HG02763 (cell line): ENCODE measurements at regions not wholly inside any gene's neighbourhood (a gene's known extent, or its start where the extent isn't known, plus 50 kb on each side); places are given as distances from the start of the nearest gene placed in this dataset.

Source experiments
- ATAC-seq: cut with Tn5 transposase; IDR thresholded peaks from one replicate; pipeline ENCODE4 v1.9.1; 2021; ENCODE audit warnings: mild to moderate bottlenecking, moderate library complexity; ENCODE audit not compliant: unreplicated experiment

DNA sequence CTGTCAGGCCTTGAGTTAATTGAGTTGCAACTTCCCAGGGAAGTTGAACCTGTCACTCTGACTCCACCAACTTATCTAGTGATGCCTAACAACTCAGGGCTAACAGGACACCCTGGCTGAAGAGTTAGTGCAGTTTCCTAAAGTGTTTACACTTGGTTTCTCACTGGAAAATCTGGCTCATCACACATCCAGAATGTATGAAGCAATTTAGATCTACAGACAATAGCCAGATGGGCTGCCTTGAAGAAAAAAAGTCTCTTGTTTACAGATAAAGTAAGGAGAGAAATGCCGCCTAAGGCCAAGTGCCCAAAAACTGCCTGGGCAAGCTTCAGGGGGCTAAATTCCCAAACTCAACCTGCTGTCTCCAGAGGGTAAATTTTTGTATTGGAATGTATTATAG lies 446.3 kb upstream of the NCAM2 start:
- ATAC-seq, result no peak

DNA sequence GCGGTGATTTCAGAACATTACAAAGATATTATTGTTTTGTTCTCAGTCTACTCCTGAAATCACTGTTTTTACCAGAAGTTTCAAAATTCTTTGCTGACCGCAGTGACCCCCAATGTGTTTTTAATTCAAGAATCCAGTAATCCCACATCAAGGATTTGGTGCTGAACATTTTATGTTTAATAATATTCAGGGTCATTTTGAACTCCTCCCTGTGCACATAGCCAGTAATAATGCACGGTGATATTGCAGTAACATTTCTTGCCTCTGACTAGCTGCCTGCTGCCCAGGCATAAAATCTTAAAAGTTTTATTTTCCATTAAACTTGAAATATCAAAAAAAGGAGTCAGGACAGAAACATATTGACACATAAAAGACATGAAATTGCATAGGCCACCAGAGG lies 443.4 kb upstream of the NCAM2 start:
- no peak for ATAC-seq

DNA sequence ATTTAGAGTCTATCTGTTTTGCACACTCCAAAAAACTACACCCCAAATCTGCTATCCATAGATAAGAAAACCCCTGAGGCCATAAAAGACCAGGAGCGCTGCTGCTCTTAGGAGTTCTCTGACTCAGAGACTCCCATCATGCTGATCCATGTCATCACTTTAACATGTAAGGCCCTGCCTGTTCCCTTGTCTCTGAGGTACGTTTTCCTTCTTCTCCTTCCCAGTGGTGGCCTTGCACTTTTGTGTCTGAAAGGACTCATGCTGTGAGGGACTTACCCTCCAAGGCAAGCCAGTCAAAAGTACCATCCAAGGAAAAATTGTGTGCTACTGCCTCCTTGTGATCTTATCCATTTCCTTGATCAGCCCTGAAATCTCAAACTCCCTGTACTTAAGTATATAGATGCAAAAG lies 427.4 kb upstream of the NCAM2 start:
- no peak for ATAC-seq

DNA sequence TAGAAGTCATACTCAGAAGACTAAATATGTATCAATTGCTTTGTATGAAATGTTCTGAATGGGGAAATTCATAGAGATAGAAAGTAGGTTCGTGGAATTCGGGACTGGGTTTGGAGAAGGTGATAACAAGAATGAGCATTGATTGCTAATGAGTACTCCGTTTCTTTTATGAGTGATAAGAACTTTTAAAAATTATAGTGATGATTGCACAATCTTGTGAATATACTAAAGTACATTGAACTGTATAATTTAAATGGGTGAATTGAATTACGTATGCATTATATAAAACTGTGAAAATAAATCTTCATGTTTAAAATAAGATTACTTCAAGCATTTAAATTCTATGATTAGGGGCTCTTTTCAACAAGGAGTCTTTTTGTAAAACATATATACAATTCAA lies 425.6 kb upstream of the NCAM2 start:
- ATAC-seq, result no peak

DNA sequence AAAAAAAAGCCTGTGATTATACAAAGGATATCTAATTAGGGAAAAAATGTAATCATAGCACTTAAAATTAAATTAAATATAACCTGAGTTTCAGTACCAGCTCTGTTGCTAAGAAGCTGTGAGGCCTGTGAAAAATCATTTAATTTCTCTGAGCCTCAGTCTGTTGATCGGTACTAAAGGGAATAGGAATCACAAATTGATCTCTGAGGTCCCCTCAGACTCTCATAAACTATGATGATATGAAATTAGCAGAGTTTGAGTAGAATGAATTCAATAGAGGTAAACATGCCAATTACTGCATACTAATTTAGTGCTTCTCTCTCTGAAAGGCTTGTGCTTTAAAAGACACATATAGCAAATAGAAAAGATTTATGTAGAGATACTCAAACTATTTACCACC lies 416.8 kb upstream of the NCAM2 start:
- no peak for ATAC-seq

DNA sequence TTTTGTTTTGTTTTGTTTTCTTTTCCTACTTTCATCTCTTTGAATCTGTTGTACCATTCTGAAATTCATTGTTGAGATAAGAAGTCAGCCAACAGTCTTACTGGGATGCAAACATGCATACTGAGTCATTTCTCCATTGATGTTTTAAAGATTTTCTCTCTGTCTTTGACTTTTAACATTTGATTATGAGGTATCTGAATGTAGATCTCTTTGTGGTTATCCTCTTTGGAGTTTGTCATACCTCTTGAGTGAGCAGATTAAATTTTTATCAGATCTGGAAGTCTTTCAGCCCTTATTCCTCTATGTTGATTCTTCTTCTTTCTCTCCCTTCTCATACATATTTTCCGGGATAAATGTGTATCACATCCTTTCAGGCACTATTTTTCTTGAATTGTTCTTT lies 406.9 kb upstream of the NCAM2 start:
- no peak for ATAC-seq

DNA sequence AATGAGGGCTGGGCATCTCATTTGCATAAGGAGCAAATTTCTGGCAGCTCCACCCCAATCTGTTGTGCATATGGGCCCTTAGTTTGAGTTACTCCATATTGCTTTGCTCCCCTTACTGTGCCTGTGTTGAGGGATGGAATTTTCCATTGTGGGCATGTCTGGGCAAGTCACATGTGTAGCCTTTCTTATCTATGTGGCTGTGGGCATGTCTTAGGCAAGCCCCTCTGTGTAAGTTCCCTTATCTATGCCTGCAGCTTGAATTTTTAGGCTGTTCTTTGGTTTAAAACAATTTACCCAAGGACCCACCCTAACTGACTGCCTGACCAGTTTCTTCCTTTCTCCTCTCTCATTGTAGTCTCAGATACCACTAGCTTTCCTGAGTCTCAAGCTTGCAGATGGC lies 405.7 kb upstream of the NCAM2 start:
- no peak for ATAC-seq

DNA sequence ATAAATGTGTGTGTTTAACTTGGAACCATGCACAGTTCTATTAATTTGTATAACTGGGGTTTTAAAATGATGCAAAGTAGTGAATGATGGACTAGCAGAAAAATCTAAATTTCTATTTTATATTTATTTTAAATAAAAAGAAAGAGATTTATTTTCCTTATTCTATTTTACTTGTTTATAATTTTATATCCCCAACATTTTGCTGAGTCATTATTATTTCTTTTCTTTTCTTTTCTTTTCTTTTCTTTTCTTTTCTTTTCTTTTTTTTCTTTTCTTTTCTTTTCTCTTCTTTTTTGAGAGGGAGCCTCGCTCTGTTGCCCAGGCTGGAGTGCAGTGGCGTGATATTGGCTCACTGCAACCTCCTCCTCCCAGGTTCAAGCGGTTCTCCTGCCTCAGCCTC lies 395.0 kb upstream of the NCAM2 start:
- ATAC-seq, result no peak

DNA sequence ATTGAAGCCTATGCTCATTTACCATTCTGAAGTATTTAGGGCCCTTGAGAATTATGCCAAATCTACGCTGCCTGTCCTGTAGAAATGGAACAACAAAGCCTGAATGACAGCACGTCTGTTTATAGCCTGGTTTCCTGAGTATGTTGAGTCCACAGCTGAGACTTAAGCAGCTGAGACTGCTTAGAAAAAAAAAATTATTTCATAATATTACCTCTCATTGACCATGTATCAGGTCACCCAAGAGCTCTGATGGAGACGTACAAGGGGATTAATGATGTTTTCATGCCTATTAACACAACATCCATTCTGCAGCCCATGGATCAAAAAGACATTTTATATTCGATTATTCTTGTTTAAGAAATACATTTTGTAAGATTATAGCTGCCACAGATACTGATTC lies 387.2 kb upstream of the NCAM2 start:
- no peak for ATAC-seq

DNA sequence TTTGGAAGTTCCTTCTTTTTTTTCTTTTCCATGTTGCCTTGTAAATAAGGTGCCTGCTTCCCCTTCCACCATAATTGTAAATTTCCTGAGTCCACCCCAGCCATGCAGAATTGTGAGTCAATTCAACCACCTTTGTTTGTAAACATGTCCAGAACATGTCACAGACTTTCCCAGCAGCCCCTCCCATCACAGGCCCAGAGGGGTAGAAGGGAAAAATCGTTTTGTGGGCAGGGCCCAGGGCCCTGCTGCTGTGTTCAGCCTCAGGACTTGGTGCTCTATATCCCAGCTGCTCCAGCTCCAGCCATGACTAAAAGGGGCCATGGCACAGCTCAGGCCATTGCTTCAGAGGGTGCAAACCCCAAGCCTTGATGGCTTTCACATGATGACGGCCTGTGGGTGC lies 384.6 kb upstream of the NCAM2 start:
- no peak for ATAC-seq

DNA sequence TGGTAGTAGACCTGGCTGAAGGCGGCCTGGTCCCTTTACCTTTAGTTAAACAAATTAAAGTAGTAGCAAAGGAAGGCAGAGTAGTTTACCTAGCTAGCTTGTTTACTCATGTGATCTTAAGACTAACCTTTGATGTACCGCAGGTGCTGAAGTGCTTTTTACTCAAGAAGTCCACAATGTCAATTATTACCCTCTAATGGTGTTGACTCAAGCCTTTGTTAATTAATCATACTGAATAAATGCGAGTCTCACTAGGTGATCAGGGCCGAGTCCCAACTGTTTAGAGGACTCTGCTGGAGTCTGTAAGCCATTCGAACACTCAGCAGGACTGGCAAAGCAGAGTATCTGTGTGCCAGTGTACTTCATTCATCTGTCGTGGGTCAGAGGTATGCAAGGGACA lies 381.1 kb upstream of the NCAM2 start:
- ATAC-seq, result no peak

DNA sequence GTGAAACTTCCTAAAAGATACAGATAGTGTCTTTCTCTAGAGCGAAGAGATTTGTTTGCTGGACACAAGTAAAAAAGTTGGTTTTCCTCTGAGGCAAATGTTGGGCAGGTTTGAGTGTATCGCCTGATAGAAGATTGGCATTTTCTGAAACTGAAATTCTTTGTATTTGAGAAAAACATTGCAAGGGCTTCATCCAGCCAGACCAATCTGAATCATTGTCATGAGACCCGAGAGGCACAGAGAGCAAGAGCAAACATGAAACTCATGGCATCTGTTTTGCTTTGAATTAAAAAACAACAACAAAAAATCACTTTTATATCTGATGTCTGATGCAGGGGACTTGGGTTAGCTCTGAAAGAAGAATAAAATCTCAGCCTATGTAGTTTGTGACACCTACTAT lies 379.3 kb upstream of the NCAM2 start:
- no peak for ATAC-seq

DNA sequence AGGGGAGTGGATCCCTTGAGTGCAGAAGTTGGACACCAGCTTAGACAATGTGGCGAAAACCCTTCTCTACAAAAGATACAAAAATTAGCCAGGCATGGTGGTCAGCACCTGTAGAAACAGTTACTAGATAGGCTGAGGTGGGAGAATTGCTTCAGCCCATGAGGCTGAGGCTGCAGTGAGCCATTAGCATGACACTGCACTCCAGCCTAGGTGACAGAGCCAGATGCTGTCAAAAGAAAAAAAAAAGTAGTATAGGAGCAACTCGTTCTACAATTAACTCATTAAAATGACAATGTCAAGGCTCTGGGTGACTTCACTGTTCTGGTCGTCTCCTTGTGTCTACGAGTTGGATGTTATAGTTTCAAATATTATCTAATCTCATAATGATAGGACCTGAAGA lies 370.6 kb upstream of the NCAM2 start:
- ATAC-seq, result no peak

DNA sequence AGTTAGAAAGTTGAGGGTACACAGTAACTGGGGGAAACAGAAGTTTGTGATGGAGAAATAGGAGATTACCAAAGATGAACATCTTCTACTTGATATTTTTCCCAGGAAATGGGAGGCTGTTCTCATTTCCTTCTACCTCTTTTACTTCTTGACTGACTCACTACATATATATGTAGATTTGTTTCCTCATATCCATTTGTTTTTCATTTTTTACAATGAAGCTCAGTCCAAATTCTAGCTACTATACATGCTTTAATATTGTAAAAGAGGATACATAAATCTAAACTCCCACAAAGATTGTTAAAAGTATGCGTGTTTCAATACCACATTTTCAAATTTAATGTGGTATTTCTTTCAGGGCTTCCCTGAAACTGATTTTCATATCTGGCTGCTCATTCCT lies 366.6 kb upstream of the NCAM2 start:
- ATAC-seq, result no peak

DNA sequence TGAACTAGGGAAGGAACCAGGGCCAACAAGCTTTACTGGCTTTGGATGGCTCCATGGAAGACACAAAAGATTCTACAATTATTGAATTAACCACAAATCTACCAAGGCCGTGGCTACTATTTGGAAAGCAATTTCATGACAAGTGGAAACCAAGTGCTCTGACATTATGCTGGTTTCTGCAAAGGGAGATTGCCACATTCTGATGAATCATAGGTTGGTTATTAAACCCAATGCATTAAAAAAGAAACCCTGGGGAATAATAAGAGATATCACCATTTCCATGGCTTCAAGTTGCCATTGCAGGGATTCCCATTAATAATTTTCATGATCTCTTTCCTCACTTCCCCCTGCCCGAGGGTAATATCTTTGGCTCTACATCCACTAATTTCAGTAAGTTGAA lies 359.2 kb upstream of the NCAM2 start:
- no peak for ATAC-seq

DNA sequence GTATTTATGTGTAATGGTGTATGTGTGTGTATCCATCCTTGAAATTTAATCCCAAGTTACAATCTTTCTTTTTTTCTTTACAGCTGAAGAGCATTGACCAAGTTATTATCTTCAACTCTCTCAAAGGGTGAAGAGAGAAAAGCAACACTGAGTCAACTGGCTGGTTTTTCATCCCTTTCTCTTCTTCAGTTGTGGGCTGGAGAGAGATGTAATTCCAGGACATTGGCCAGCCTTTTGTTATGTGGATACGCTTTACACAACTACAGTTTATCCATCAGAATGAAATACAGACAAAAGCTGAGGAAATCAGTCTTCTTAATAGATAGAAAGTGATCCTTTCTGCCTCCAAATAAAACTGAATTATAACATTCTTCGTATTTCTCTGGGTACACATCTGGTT lies 357.0 kb upstream of the NCAM2 start:
- no peak for ATAC-seq

DNA sequence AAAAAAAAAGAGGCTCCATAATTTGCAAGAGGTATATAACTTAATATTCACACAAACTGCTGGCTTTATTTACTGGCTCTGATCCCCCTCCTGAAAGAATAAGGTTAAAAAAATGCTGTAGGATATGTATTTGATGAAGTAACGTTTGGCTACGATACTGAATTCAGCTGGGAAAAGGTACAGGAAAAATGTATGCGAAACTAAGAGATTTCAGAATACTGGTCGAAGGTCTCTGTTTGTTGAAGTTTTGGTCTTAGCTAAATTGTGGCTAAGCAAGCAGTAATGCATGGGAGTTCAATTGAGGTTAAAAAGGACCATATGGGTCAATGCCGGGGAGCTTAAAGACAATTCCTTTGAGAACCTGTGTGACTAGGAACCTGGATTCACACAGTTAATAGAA lies 355.5 kb upstream of the NCAM2 start:
- no peak for ATAC-seq

DNA sequence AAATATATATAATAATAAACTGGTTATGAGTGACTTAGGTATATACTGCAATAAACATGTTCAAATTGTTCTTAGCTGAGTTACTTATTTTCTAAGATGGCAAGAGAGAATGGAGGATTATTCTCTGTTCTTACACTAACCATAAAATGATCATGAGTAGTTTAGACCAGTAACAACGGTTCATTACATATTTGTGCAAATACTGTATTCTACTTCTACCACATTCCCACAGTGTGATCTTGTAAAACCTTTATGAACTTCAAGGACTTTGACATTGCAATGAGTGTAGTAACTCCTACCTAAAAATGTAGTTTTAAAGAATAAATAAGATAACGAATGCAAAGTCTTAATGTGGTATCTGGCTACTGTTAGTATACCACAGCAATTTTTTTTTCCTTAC lies 353.7 kb upstream of the NCAM2 start:
- ATAC-seq, result no peak

DNA sequence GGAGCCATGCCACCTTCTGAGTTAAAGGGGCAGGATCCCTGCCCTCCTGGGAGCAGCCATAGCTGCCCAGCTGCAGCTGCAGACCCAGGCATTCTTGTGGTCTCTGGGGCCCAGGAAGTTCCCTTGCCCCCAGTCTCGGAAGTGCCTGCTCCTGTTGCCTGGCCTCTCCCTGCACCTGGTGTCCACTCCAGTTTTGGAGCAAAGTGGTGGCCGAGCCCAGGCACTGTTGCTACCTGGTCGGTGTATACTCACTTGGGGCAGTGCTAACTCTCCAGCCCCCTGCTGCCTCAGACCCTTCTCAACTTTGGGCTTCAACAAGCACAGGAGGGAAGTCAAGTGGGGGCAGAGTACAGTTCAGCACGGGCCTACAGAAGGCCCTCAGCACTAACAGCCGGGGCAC lies 352.9 kb upstream of the NCAM2 start:
- ATAC-seq, result no peak

DNA sequence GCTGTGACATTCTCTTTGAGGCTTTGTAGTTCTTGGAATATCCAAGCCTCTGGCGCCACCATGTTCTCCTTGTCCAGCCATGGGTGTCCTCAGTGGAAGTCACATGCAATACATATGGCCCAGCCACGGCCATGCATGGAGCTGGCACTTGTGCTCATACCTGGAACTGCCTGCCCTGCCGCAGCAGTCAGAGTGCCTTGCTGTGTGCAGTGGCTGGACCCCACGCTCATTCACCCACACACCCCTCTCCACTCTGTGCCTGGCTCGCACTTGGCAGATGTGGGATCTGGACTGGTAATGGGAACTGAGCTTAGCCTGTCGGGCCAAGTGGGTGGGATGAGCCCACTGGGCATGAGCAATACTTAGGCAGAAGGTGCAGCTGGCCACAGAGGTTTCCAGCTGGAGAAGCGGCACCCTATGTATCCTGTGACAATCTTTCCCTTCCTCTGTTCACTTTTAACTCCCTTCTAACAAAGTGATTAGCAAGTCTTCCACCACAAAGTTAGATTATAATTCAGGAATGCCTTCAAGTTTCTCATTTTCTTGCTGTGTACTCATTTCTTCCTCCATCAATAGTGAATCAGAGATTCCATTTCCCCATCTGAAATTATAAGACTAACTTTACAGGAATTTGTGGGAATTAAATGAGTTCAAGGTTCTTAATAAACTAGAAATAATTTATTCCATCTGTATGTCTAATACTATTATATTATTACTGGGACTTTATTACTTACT lies 351.6 kb upstream of the NCAM2 start:
- no peak for ATAC-seq

DNA sequence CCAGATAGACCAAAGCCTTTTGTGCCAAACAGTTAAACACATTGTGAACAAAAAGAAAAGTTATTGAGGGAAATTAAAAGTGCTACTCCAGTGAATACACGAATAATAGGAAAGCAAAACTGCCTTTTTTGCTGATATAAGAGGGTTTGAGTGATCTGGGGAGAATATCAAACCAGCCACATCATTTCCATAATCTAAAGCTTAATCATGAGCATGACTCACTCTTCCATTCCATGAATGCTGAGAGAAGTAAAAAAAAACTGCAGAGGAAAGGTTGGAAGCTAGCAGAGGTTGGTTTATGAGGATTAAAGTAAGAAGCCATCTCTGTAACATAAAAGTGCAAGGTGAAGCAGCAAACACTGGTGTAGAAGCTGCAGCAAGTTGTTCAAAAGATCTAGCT lies 350.6 kb upstream of the NCAM2 start:
- ATAC-seq, result no peak

DNA sequence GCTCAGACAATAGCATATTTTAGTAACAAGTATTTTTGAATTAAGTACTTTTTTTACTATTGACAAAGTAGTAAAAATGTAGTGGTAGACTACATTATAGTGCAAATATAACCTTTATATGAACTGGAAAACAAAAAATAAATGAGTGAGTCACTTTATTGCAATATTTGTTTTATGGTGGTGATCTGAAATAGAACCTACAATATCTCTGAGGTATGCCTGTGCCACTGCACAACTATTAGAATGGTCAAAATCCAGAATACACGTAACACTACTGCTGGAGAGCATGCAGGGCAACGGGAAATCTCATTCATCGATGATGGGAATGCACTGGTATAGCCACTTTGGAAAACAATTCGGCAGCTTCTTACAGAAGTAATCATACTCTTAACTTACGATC lies 349.0 kb upstream of the NCAM2 start:
- ATAC-seq, result no peak

DNA sequence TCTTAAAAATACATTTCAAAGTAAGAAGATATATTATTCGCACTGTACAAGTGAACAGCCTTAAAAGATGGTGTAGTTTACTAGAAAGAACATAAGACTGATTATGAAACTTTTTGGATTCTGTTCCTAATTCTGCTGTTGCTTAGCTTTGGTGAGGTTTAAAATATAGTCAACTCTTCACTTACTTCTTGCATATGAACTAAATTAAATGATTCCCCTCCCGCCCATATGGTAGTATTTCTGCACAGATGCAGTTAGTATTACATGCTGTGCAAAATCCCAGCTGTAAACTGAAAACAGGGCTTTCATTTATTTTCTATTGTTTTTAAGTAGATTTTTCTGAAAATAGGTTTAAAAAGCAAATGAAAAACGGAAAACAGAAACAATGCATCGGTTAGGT lies 345.4 kb upstream of the NCAM2 start:
- ATAC-seq, result no peak

DNA sequence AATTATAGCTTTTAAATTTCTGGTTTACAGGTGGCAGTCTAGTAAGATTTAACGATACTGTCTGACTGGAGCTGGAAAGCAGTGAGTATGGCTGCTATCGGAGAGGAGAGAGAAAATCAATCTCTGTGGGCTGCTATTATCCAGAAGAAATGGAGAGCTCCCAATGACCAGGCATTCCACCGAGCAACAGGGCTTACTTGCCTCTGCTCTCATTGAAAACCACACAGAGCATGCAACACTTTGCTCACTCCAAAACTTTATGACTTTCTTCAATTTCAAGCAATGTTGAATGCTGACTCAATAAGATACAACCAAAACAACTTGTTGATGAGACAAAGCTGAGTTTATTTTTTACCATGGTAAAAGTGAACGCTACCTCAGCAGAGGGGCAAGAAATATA lies 337.0 kb upstream of the NCAM2 start:
- ATAC-seq, result no peak
